ENCODE measurements at regions not wholly inside any gene's neighbourhood (a gene's known extent, or its start where the extent isn't known, plus 50 kb on each side); places are given as distances from the start of the nearest gene placed in this dataset.

GRCh38 chr7:85462671-85463070 lies 275.8 kb upstream of the SEMA3D start:
- H3K36me3 ChIP-seq: no peaks in the 10 kb centered on the region
- TF ChIP-seq POLR2A (IDR thresholded peaks at IDR 0.05): no peak
- TF ChIP-seq, protein P1, sequence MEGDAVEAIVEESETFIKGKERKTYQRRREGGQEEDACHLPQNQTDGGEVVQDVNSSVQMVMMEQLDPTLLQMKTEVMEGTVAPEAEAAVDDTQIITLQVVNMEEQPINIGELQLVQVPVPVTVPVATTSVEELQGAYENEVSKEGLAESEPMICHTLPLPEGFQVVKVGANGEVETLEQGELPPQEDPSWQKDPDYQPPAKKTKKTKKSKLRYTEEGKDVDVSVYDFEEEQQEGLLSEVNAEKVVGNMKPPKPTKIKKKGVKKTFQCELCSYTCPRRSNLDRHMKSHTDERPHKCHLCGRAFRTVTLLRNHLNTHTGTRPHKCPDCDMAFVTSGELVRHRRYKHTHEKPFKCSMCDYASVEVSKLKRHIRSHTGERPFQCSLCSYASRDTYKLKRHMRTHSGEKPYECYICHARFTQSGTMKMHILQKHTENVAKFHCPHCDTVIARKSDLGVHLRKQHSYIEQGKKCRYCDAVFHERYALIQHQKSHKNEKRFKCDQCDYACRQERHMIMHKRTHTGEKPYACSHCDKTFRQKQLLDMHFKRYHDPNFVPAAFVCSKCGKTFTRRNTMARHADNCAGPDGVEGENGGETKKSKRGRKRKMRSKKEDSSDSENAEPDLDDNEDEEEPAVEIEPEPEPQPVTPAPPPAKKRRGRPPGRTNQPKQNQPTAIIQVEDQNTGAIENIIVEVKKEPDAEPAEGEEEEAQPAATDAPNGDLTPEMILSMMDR (IDR thresholded peaks at IDR 0.05): no peak
- intact Hi-C loops (cut with DNase I): no loop called here
- no peaks in the 10 kb centered on the region for H3K27me3 ChIP-seq
- WGBS, 2 donors: 51 to 53% methylated on average over 6 of the region's 6 CpGs
- H3K4me1 ChIP-seq: no peaks in the 10 kb centered on the region
- H3K9me3 ChIP-seq: no peaks in the 10 kb centered on the region
- DNase-seq: no peak
- H3K27ac ChIP-seq: no peak overlapping the region
- H3K4me3 ChIP-seq: no peak overlapping the region

DNA sequence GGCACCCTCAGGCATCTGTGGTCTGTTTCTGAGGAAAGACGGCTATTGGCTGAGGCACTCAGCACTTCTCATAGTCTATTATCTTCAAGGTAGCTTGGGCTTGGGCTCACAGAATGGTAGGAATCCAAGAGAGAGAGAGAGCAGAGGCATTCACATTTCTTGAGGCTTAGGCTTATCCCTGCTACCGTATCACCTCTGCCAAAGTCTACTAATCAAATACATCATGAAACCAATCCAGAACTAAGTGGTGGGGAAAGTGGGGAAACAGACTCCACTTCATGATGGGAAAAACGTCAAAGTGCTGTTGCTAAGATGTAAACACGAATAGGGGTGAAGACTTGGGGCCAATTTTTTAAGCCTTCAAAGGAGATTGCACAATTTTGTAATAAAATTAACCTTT lies 271.1 kb upstream of the SEMA3D start:
- no peaks in the 10 kb centered on the region for H3K9me3 ChIP-seq
- TF ChIP-seq, protein P1 (IDR thresholded peaks at IDR 0.05): no peak
- TF ChIP-seq POLR2A (IDR thresholded peaks at IDR 0.05): no peak
- no peak overlapping the region for H3K27ac ChIP-seq
- no peak for DNase-seq
- H3K36me3 ChIP-seq: no peaks in the 10 kb centered on the region
- H3K4me3 ChIP-seq: no peak overlapping the region
- intact Hi-C loops (cut with DNase I): no loop called here
- H3K27me3 ChIP-seq: no peaks in the 10 kb centered on the region
- WGBS, 2 donors: 61 to 71% methylated on average over 4 of the region's 4 CpGs
- H3K4me1 ChIP-seq: no peaks in the 10 kb centered on the region

DNA sequence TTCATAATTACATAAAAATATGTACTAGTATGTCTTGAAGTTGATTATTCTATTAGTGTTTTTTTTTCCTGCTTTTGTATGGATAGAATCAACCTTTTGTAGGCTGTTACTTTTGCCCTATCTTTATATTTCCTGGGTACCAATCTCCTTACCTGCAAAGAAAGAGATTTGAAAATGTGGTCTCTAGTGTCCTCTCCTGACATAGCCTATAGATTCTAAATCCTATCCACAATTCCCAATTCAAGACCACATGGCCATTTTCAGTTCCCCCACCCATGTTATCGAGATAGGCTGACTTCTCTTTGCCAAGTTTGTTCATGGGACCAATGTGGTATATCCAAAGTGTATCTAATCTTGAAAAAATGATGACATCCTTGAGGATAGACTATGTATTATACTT lies 269.4 kb upstream of the SEMA3D start:
- intact Hi-C loops (cut with DNase I): no loop called here
- no peaks in the 10 kb centered on the region for H3K4me1 ChIP-seq
- H3K9me3 ChIP-seq: no peaks in the 10 kb centered on the region
- H3K27me3 ChIP-seq: no peaks in the 10 kb centered on the region
- no peak overlapping the region for H3K4me3 ChIP-seq
- WGBS, 2 donors: 65 to 78% methylated on average over 1 of the region's 1 CpG
- no peak for TF ChIP-seq POLR2A (IDR thresholded peaks at IDR 0.05)
- TF ChIP-seq, protein P1 (IDR thresholded peaks at IDR 0.05): no peak
- DNase-seq: no peak
- no peaks in the 10 kb centered on the region for H3K36me3 ChIP-seq
- no peak overlapping the region for H3K27ac ChIP-seq

DNA sequence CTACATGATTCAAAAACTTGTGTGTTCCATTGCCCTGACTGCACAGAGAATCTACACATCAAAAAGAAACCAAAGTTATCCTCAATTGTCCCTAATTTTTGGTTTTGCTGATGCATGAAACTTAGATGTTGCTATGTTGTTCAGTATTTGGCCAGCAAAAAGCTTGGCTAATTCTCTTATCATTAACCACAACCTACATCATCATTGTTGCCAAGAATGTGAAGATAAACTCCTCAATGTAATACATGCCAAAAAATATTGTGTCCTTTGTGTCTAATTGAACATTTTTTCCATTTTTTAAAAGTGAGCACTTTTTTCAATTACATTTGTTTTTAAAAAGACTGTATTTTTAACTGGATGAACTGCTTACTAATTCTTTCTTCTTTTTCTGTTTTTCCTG lies 268.0 kb upstream of the SEMA3D start:
- Histone ChIP-seq H3K27me3 (no peaks in the 10 kb centered on the region), H3K27ac (no peak overlapping the region), H3K9me3 (no peaks in the 10 kb centered on the region), H3K4me3 (no peak overlapping the region), H3K36me3 (no peaks in the 10 kb centered on the region), H3K4me1 (no peaks in the 10 kb centered on the region)
- DNase-seq: no peak
- TF ChIP-seq, protein P1 (IDR thresholded peaks at IDR 0.05): no peak
- TF ChIP-seq POLR2A (IDR thresholded peaks at IDR 0.05): no peak
- intact Hi-C loops (cut with DNase I): no loop called here

DNA sequence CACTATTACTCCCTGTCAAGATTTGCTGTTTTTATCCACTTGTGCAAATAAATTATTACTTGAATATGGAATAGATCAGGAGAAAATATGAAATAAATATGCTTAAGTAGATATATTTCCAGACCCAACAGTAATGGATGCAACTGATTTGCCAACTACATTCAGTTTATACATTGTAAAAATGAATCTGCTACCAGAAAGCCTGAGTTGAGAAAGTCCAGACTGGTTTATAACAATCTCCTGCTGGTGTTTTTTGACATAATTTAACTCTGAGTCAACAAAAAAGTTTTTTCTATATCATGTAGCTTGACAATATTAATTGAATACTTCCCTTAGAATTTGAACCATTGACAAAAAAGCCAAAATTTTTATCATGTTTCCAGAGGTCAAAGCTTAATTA lies 265.8 kb upstream of the SEMA3D start:
- intact Hi-C loops (cut with DNase I): no loop called here

More for the DNA sequence above, 265.8 kb upstream of the SEMA3D start:
- Histone ChIP-seq H3K27ac (no peak overlapping the region), H3K4me3 (no peak overlapping the region), H3K36me3 (no peaks in the 10 kb centered on the region), H3K27me3 (no peaks in the 10 kb centered on the region), H3K4me1 (no peaks in the 10 kb centered on the region), H3K9me3 (no peaks in the 10 kb centered on the region)
- TF ChIP-seq, protein P1 (IDR thresholded peaks at IDR 0.05): no peak
- no peak for TF ChIP-seq POLR2A (IDR thresholded peaks at IDR 0.05)
- DNase-seq: no peak

Data from esophagus squamous epithelium (tissue), 5 donors.